A549 (cell line): ENCODE measurements at regions not wholly inside any gene's neighbourhood (a gene's known extent, or its start where the extent isn't known, plus 50 kb on each side); places are given as distances from the start of the nearest gene placed in this dataset.

Experiments used
- ATAC-seq, 2 experiments: fragments of 200-7000 bp in 1 of 2; fragments of >200 bp in 1 of 2; cut with Nextera tagmentation in 1 of 2; cut with Tn5 transposase in 1 of 2; 3 replicates each; pipeline versions ENCODE4 v1.8.0 to v1.9.1; 2018 to 2020; ENCODE audit warnings: mild to moderate bottlenecking in 1 of 2, moderate library complexity in 1 of 2
- CTCF ChIA-PET: fragments of 300-600 bp; sonication (Branson Sonifier 250); formaldehyde crosslinking; extraction: SDS; loops from one replicate; lab custom pipeline; 2021; ENCODE audit warnings: antibody characterized with exemption, inconsistent platforms; lab: Yijun Ruan, JAX
- POLR2A ChIA-PET: fragments of 350-600 bp; formaldehyde crosslinking; extraction: SDS; loops from one replicate; lab custom pipeline; 2021; ENCODE audit warnings: antibody characterized with exemption, inconsistent platforms; lab: Yijun Ruan, JAX
- DNase-seq, 2 experiments: peaks; one replicate each; pipeline versions ENCODE4 v3.0.0 to v3.0.0-alpha.2; 2011 to 2016; ENCODE audit warnings: low read depth in 1 of 2, low spot score in 1 of 2
- FAIRE-seq: peaks from 2 replicates; lab custom pipeline; 2011; peaks lifted over from hg19 to GRCh38; lab: Jason Lieb, UNC
- H3K27ac ChIP-seq, 2 experiments: fragments of >200 bp; sonication (Bioruptor Twin); formaldehyde crosslinking; 3 replicates each; pipeline ENCODE4 v1.5.1; 2016 to 2017
- H3K4me1 ChIP-seq: fragments of >200 bp; sonication (Bioruptor Twin); formaldehyde crosslinking; 3 replicates; pipeline ENCODE4 v1.6.1; 2016
- H3K4me2 ChIP-seq: fragments of >200 bp; sonication (Bioruptor Twin); formaldehyde crosslinking; 3 replicates; pipeline ENCODE4 v1.6.1; 2016
- H3K4me3 ChIP-seq: fragments of >200 bp; sonication (Bioruptor Twin); formaldehyde crosslinking; 3 replicates; pipeline ENCODE4 v1.5.1; 2016
- H3K9me3 ChIP-seq: fragments of >200 bp; sonication (Bioruptor Twin); formaldehyde crosslinking; 3 replicates; pipeline ENCODE4 v1.6.1; 2016
- CHD2 ChIP-seq: fragments of 150-350 bp; IDR thresholded peaks from 2 replicates; pipeline ENCODE4 v1.6.1; 2014; ENCODE audit warnings: low read length; ENCODE audit not compliant: partially characterized antibody
- EHMT2 ChIP-seq: fragments of 200-600 bp; sonication (generic); IDR thresholded peaks from 2 replicates; pipeline ENCODE4 v1.6.1; 2016; ENCODE audit warnings: antibody characterized with exemption, low read depth, mild to moderate bottlenecking, moderate library complexity
- EP300 ChIP-seq, 2 experiments: fragments of >200 bp; sonication (Bioruptor Twin); formaldehyde crosslinking; IDR thresholded peaks; 2 replicates in 1 of 2; 3 replicates in 1 of 2; pipeline ENCODE4 v1.6.1; 2016 to 2017
- FOSB ChIP-seq: fragments of 250-450 bp; sonication (Bioruptor Pico); IDR thresholded peaks from 2 replicates; pipeline ENCODE4 v1.5.0; 2020; ENCODE audit warnings: mild to moderate bottlenecking, moderate library complexity
- GATA3 ChIP-seq: IDR thresholded peaks from 2 replicates; pipeline ENCODE4 v1.6.1; 2012; ENCODE audit warnings: borderline replicate concordance
- HDAC2 ChIP-seq: fragments of 200-600 bp; sonication (generic); IDR thresholded peaks from 2 replicates; pipeline ENCODE4 v1.6.1; 2016
- HOXB13 ChIP-seq: fragments of 250-450 bp; sonication (Bioruptor Pico); IDR thresholded peaks from 2 replicates; pipeline ENCODE4 v1.5.0; 2020; ENCODE audit warnings: low read depth, mild to moderate bottlenecking, moderate library complexity
- HOXB5 ChIP-seq: fragments of 250-450 bp; sonication (Bioruptor Pico); IDR thresholded peaks from 2 replicates; pipeline ENCODE4 v1.5.0; 2020; ENCODE audit warnings: mild to moderate bottlenecking, moderate library complexity
- JUN ChIP-seq, 2 experiments: fragments of >200 bp; sonication (Bioruptor Twin); formaldehyde crosslinking; IDR thresholded peaks; 2 replicates in 1 of 2; 3 replicates in 1 of 2; pipeline ENCODE4 v1.6.1; 2016 to 2017
- KDM5A ChIP-seq: fragments of 200-600 bp; sonication (generic); IDR thresholded peaks from 2 replicates; pipeline ENCODE4 v1.6.1; 2016; ENCODE audit warnings: antibody characterized with exemption, mild to moderate bottlenecking
- MAFK ChIP-seq: fragments of 450-650 bp; IDR thresholded peaks from 2 replicates; pipeline ENCODE4 v1.6.1; 2014; ENCODE audit not compliant: partially characterized antibody
- NR3C1 ChIP-seq: fragments of >200 bp; sonication (Bioruptor Twin); formaldehyde crosslinking; IDR thresholded peaks from 3 replicates; pipeline ENCODE4 v1.6.1; 2017
- PHF8 ChIP-seq: fragments of 200-600 bp; sonication (generic); IDR thresholded peaks from 2 replicates; pipeline ENCODE4 v1.6.1; 2016; ENCODE audit warnings: low read depth, mild to moderate bottlenecking, antibody characterized with exemption, moderate library complexity, borderline replicate concordance
- POLR2A ChIP-seq: IDR thresholded peaks from 2 replicates; pipeline ENCODE4 v1.6.1; 2012; ENCODE audit warnings: mild to moderate bottlenecking, low read length
- RAD21 ChIP-seq, 2 experiments: fragments of >200 bp in 1 of 2; sonication (Bioruptor Twin) in 1 of 2; formaldehyde crosslinking in 1 of 2; IDR thresholded peaks in 1 of 2; conservative IDR thresholded peaks in 1 of 2; 2 replicates in 1 of 2; 3 replicates in 1 of 2; pipeline ENCODE4 v1.6.1; 2012 to 2018; ENCODE audit warnings: inconsistent platforms in 1 of 2
- RARB ChIP-seq: fragments of 250-450 bp; sonication (Bioruptor Pico); IDR thresholded peaks from 2 replicates; pipeline ENCODE4 v1.8.0; 2021; ENCODE audit warnings: mild to moderate bottlenecking, moderate library complexity
- REST ChIP-seq: fragments of 200-600 bp; sonication (generic); IDR thresholded peaks from 2 replicates; pipeline ENCODE4 v1.6.1; 2016; ENCODE audit warnings: antibody characterized with exemption, mild to moderate bottlenecking, moderate library complexity
- RFX5 ChIP-seq: fragments of 450-650 bp; IDR thresholded peaks from 2 replicates; pipeline ENCODE4 v1.7.1; 2014; ENCODE audit warnings: antibody characterized with exemption, mild to moderate bottlenecking, moderate library complexity
- TFCP2L1 ChIP-seq: fragments of 250-450 bp; sonication (Bioruptor Pico); IDR thresholded peaks from 2 replicates; pipeline ENCODE4 v1.5.0; 2021; ENCODE audit warnings: mild to moderate bottlenecking
- TP53 ChIP-seq: fragments of 250-450 bp; sonication (Bioruptor Pico); IDR thresholded peaks from 2 replicates; pipeline ENCODE4 v1.5.0; 2021; ENCODE audit warnings: mild to moderate bottlenecking, moderate library complexity
- ZFP36 ChIP-seq: fragments of 450-650 bp; IDR thresholded peaks from 2 replicates; pipeline ENCODE4 v1.6.1; 2014; ENCODE audit warnings: borderline replicate concordance; ENCODE audit not compliant: partially characterized antibody
- ZNF302 ChIP-seq: fragments of 250-450 bp; sonication (Bioruptor Pico); IDR thresholded peaks from 2 replicates; pipeline ENCODE4 v1.9.0; 2021; ENCODE audit warnings: inconsistent platforms, mild to moderate bottlenecking, moderate library complexity
- ZSCAN20 ChIP-seq: fragments of 250-450 bp; sonication (Bioruptor Pico); IDR thresholded peaks from 2 replicates; pipeline ENCODE4 v1.8.0; 2022; ENCODE audit warnings: mild to moderate bottlenecking, moderate library complexity
- WGBS: methylation state at CpG from one replicate; pipeline ENCODE4 v1.1.6; 2017; ENCODE audit errors: missing lambda C conversion rate; 5-methylcytosine and 5-hydroxymethylcytosine counted together
- TF ChIP-seq, protein P1 (sequence below): fragments of 450-650 bp; IDR thresholded peaks from 2 replicates; pipeline ENCODE4 v1.6.1; 2014; ENCODE audit warnings: antibody characterized with exemption
- TF ChIP-seq, protein P2 (sequence below): fragments of >200 bp; sonication (Bioruptor Twin); formaldehyde crosslinking; IDR thresholded peaks from 3 replicates; pipeline ENCODE4 v1.5.1; 2016

GRCh38 chr10:18866852-18867251, 181.7 kb upstream of the MALRD1 start:
- Histone ChIP-seq H3K4me2 (no peak overlapping the region), H3K4me1 (no peaks in the 10 kb centered on the region), H3K4me3 (no peak overlapping the region), H3K9me3 (no peaks in the 10 kb centered on the region)
- no peak for DNase-seq
- CTCF ChIA-PET, result no interaction called here
- no peak for FAIRE-seq
- ATAC-seq, result no peak
- TF ChIP-seq, protein P1, sequence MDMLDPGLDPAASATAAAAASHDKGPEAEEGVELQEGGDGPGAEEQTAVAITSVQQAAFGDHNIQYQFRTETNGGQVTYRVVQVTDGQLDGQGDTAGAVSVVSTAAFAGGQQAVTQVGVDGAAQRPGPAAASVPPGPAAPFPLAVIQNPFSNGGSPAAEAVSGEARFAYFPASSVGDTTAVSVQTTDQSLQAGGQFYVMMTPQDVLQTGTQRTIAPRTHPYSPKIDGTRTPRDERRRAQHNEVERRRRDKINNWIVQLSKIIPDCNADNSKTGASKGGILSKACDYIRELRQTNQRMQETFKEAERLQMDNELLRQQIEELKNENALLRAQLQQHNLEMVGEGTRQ, result peak; percentile 26; the same call in 1 of the 2 replicates
- no peak for TF ChIP-seq HDAC2
- TF ChIP-seq, all 56 proteins: peak for 1
- POLR2A ChIA-PET, result no interaction called here
- no peak overlapping the region for H3K27ac ChIP-seq
- 28% methylated on average over 3 of the region's 3 CpGs for WGBS

- FAIRE-seq, result no peak
These were observed 179.7 kb upstream of the MALRD1 start for GRCh38 chr10:18868919-18869318.

GRCh38 chr10:18875477-18875876, 173.1 kb upstream of the MALRD1 start:
- Histone ChIP-seq H3K27ac (no peak overlapping the region), H3K4me1 (no peaks in the 10 kb centered on the region)
- TF ChIP-seq FOSB (CRISPR knock-in tag) (no peak), HOXB13 (CRISPR knock-in tag) (no peak), TFCP2L1 (no peak), RFX5 (no peak), NR3C1 (no peak), ZSCAN20 (CRISPR knock-in tag) (no peak), RAD21 (conservative IDR thresholded peaks at IDR 0.05 in 1 of 2, IDR thresholded peaks at IDR 0.05 in 1 of 2) (no peak), HOXB5 (no peak), ZFP36 (no peak), POLR2A (no peak), EP300 (IDR thresholded peaks at IDR 0.05) (no peak), GATA3 (no peak), PHF8 (no peak)
- TF ChIP-seq, protein P2, sequence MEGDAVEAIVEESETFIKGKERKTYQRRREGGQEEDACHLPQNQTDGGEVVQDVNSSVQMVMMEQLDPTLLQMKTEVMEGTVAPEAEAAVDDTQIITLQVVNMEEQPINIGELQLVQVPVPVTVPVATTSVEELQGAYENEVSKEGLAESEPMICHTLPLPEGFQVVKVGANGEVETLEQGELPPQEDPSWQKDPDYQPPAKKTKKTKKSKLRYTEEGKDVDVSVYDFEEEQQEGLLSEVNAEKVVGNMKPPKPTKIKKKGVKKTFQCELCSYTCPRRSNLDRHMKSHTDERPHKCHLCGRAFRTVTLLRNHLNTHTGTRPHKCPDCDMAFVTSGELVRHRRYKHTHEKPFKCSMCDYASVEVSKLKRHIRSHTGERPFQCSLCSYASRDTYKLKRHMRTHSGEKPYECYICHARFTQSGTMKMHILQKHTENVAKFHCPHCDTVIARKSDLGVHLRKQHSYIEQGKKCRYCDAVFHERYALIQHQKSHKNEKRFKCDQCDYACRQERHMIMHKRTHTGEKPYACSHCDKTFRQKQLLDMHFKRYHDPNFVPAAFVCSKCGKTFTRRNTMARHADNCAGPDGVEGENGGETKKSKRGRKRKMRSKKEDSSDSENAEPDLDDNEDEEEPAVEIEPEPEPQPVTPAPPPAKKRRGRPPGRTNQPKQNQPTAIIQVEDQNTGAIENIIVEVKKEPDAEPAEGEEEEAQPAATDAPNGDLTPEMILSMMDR, result no peak
- TF ChIP-seq, all 56 proteins: peak for 0
- 29% methylated on average over 1 of the region's 1 CpG for WGBS
- H3K9me3 ChIP-seq, result no peaks in the 10 kb centered on the region
- ChIA-PET POLR2A (no interaction called here), CTCF (interaction anchor here (0.6 kb wide), 1 partner anchor 335 kb away, joined by 3 read pairs; no protein-coding TSS in a partner anchor)
- H3K4me3 ChIP-seq, result no peak overlapping the region
- FAIRE-seq (no peak), ATAC-seq (no peak), DNase-seq (no peak)
- H3K4me2 ChIP-seq, result no peak overlapping the region

More at GRCh38 chr10:18868919-18869318, 179.7 kb upstream of the MALRD1 start:
- H3K27ac ChIP-seq, result no peak overlapping the region
- no peak overlapping the region for H3K4me2 ChIP-seq
- POLR2A ChIA-PET, result no interaction called here
- DNase-seq (no peak), ATAC-seq (no peak)
- H3K4me1 ChIP-seq, result no peaks in the 10 kb centered on the region
- 61% methylated on average over 3 of the region's 3 CpGs for WGBS
- no peak overlapping the region for H3K4me3 ChIP-seq
- TF ChIP-seq RARB (CRISPR knock-in tag) (no peak), ZNF302 (no peak), MAFK (no peak), TP53 (CRISPR knock-in tag) (no peak), REST (no peak), CHD2 (no peak), EHMT2 (no peak), JUN (IDR thresholded peaks at IDR 0.05) (no peak), RFX5 (no peak), KDM5A (no peak), ZFP36 (no peak)
- CTCF ChIA-PET, result no interaction called here
- no peaks in the 10 kb centered on the region for H3K9me3 ChIP-seq
